ENCODE measurements at regions not wholly inside any gene's neighbourhood (a gene's known extent, or its start where the extent isn't known, plus 50 kb on each side); places are given as distances from the start of the nearest gene placed in this dataset.
"Not testable (repeated sequence)": the region's sequence is repeated elsewhere in the genome, so short reads cannot be mapped to it uniquely, and the experiment has no call there.

GRCh38 chr2:129467012-129467779, 512.3 kb upstream of the RAB6C start:
- DNase-seq: no peak

- DNase-seq: no peak
These were observed 511.5 kb upstream of the RAB6C start for GRCh38 chr2:129467941-129468340.

- no peak for DNase-seq
These were observed 510.6 kb upstream of the RAB6C start for GRCh38 chr2:129468879-129469278.

- DNase-seq: no peak
These were observed 510.1 kb upstream of the RAB6C start for GRCh38 chr2:129469389-129469788.

- DNase-seq: no peak
These were observed 509.6 kb upstream of the RAB6C start for GRCh38 chr2:129469871-129470270.

GRCh38 chr2:129478902-129479517, 500.5 kb upstream of the RAB6C start:
- no peak for DNase-seq

- DNase-seq: no peak
These were observed 499.6 kb upstream of the RAB6C start for GRCh38 chr2:129479892-129480291.

- no peak for DNase-seq
These were observed 498.7 kb upstream of the RAB6C start for GRCh38 chr2:129480790-129481189.

- no peak for DNase-seq
These were observed 497.9 kb upstream of the RAB6C start for GRCh38 chr2:129481306-129482219.

- DNase-seq: no peak
These were observed 496.8 kb upstream of the RAB6C start for GRCh38 chr2:129482626-129483025.

- DNase-seq: no peak
These were observed 496.1 kb upstream of the RAB6C start for GRCh38 chr2:129483366-129483765.

GRCh38 chr2:129484999-129485897, 494.2 kb upstream of the RAB6C start:
- DNase-seq: no peak

- DNase-seq: no peak
These were observed 491.1 kb upstream of the RAB6C start for GRCh38 chr2:129488376-129488775.

- no peak for DNase-seq
These were observed 488.8 kb upstream of the RAB6C start for GRCh38 chr2:129490641-129491040.

GRCh38 chr2:129491308-129491707, 488.2 kb upstream of the RAB6C start:
- no peak for DNase-seq

GRCh38 chr2:129492548-129492947, 486.9 kb upstream of the RAB6C start:
- no peak for DNase-seq

- DNase-seq: no peak
These were observed 479.7 kb upstream of the RAB6C start for GRCh38 chr2:129499747-129500146.

GRCh38 chr2:129502781-129503180, 476.7 kb upstream of the RAB6C start:
- no peak for DNase-seq

GRCh38 chr2:129504646-129505045, 474.8 kb upstream of the RAB6C start:
- DNase-seq: no peak

- no peak for DNase-seq
These were observed 460.5 kb upstream of the RAB6C start for GRCh38 chr2:129518937-129519336.

- not testable (repeated sequence) for DNase-seq
These were observed 447.3 kb upstream of the RAB6C start for GRCh38 chr2:129532158-129532557.

GRCh38 chr2:129548880-129549279, 430.6 kb upstream of the RAB6C start:
- no peak for DNase-seq

GRCh38 chr2:129550536-129550935, 428.9 kb upstream of the RAB6C start:
- DNase-seq: no peak
